GF-D8 (cell line): ENCODE measurements at regions not wholly inside any gene's neighbourhood (a gene's known extent, or its start where the extent isn't known, plus 50 kb on each side); places are given as distances from the start of the nearest gene placed in this dataset.
"Not testable (repeated sequence)": the region's sequence is repeated elsewhere in the genome, so short reads cannot be mapped to it uniquely, and the experiment has no call there.

Experiments
- DNase-seq: peaks from one replicate; lab custom pipeline; 2025; lab: John Stamatoyannopoulos, UW

DNA sequence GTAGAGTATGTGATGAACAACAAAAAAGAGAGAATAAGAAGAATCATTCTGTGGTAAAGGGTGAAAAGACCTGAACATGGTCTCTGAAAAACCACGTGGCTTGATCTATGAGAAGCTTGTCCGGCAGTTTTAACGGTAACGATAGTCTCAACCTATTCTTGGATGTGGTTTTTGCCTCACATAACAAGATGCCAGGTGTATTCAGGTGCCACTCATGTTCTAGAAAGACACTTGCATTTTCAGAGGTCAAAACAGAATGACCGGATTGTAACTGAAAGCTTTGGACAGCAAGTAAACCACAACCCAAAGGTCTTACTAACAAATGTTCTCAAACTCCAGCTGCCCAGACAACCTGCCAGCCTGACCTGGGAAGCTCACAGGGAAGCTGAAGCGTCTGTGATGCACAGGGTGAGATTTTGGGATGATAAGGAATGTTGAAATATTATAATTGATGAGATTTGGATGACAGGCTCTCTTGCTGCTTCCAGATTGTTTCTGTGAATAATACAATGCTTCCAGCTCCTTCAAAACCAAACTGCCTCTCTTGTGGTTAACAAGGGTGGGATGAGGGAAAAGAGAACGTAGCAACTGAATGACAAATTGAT lies 137.4 kb upstream of the GRB10 start:
- no peak for DNase-seq

- no peak for DNase-seq
Observed at GRCh38 chr7:50915621-50916020, 132.9 kb upstream of the GRB10 start.

- no peak for DNase-seq
Observed at GRCh38 chr7:50914460-50914859, 131.8 kb upstream of the GRB10 start.

GRCh38 chr7:50908628-50909290 lies 126.1 kb upstream of the GRB10 start:
- no peak for DNase-seq

GRCh38 chr7:50898604-50899477 lies 116.1 kb upstream of the GRB10 start:
- not testable (repeated sequence) for DNase-seq

DNA sequence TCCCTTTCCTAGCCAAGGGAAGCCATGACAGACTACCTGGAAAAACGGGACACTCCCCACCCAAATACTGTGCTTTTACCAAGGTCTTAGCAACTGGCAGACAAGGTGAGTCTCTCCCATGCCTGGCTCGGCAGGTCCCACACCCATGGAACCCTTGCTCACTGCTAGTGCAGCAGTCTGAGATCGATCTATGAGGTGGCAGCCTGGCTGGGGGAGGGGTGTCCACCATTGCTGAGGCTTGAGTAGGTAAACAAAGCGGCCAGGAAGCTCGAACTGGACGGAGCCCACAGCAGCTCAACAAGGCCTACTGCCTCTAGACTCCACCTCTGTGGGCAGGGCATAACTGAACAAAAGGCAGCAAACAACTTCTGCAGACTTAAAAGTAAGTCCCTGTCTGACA lies 104.4 kb upstream of the GRB10 start:
- DNase-seq = not testable (repeated sequence)

- no peak for DNase-seq
Observed at GRCh38 chr7:50872437-50872836, 89.7 kb upstream of the GRB10 start.

DNA sequence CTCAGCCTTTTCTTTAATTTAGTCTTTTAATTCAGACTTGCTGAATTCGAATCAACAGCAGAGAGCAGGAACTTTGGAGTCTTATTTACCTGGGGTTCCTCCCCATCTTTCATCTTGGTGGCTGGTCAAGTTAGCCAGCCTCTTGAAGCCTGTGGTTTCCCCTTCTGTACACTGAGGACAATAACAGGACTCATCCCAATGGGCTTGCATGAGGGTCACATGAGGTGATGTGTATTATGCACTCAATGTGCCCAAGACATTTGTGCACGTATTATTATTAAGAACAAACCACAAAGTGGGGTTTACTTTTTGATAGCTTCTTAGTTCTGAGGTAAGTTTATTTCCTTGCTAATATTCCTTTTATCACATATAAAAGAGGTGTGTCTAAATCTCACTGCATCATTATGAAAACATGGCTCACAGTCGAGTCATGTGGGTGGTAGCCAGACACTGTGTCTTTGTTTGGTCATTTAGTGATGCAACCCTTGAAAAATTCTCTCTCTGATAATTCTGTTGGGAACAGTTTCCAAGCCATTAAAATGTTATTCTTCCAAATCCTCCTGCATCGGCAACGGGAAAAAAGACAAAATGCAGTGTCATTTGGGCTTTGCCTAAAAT lies 86.5 kb upstream of the GRB10 start:
- no peak for DNase-seq

DNA sequence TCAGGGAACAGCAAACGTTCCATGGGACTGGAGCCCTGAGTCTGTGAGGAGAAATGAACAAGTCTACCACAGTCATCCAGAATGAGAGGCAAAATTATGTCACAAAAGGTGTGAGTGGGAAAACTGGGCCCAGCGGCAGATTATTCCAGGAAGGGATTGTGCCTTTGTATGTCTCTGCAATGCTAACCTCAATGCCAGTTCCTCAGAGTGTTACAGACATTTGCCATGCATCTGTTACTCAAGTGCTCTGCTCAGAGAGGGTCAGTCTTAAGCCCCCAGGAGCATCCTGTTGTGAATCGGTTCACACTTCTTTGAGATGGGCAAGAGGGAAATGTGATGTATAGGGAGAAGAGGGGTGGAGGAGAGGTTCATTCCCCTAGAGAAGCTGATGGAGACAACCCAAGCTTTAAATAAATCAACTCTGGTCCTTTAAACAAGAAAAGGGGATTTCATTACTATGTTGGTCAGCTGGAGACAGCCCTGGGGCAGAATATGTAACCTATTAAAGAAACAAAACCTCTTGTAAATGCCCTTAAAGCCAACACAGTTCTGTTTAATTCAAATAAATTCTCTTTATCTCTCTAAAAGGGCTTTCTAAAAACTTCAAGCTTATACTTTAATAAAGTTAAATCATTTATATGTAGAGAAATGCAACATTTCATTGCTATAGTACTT lies 85.9 kb upstream of the GRB10 start:
- DNase-seq = no peak

- DNase-seq = no peak
Observed at GRCh38 chr7:50867034-50867356, 84.3 kb upstream of the GRB10 start.

DNA sequence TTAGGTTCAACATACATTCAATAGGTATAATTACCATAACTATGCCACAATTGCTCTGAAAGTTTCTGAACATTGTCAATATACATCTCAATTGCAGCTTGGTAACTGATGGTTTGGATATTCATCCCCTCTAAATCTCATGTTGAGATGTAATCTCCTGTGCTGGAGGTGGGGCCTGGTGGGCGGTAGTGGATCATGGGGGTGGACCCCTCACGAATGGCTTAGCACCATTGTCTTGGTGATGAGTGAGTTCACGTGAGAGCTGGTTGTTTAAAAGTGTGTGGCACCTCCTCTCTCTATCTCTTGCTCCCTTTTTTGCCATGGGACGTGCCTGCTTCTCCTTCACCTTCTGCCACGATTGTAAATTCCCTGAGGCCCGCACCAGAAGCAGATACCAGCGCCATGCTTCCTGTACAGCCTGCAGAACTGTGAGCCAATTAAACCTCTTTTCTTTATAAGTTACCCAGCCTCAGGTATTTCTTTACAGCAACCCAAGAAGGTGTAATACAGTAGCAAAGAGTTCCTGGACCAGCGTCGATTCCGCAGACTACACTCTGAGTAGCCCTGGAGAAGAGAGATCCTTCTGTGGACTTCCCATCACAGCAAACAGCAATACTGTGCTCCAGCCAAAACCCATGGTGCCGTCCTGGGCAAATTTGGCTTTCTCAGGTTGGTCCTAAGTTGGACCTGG lies 83.8 kb upstream of the GRB10 start:
- DNase-seq = no peak

DNA sequence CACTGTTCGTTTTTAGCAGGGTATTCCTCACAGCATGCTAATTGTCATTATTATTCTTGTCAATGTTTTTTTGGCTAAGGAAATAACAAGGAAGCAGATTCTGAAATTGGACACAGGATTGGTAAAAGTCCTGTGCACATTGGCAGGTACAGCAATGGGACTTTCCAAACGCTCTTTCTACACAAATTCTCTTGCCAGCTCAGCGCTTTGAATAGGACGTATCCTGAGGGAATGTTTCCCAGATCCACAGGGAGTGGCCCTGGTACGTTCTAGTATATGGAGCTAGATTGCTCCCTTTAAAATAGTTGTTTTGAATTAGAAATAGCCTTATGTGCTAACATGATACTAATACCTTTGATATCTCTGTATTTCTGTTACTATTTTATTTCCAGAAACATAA lies 82.8 kb upstream of the GRB10 start:
- DNase-seq = no peak

GRCh38 chr7:50864694-50865093 lies 82.0 kb upstream of the GRB10 start:
- no peak for DNase-seq

- DNase-seq = no peak
Observed at GRCh38 chr7:50863053-50863452, 80.4 kb upstream of the GRB10 start.

GRCh38 chr7:50862302-50862701 lies 79.6 kb upstream of the GRB10 start:
- DNase-seq = no peak

- DNase-seq = no peak
Observed at GRCh38 chr7:50860598-50860997, 77.9 kb upstream of the GRB10 start.

- DNase-seq = no peak
Observed at GRCh38 chr7:50860174-50860573, 77.5 kb upstream of the GRB10 start.

GRCh38 chr7:50858528-50859245 lies 76.0 kb upstream of the GRB10 start:
- no peak for DNase-seq

GRCh38 chr7:50857804-50858489 lies 75.3 kb upstream of the GRB10 start:
- no peak for DNase-seq

DNA sequence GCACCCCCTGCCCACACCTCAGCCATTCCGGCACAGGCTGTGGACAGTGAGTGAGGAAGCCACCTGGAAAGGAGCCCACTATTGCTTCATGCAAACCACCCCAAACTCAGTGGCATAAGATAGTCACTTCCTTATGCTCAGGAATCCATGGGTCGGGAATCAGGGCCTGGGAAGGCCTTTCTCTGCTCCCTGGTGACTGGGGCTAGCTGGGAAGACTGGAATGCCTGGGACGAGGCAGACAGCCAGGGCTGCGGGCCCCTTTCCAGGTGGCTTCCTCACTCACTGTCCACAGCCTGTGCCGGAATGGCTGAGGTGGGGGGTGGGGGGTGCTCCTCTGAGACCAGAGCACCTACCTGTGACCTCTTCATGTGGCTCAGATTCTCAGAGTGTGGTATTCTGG lies 74.1 kb upstream of the GRB10 start:
- DNase-seq = no peak
